Activated CD4-positive, alpha-beta T cell treated with anti-CD3 and anti-CD28 coated beads, Interleukin-2, amount 10 ng/mL, durations not matched to agents 7 days and 5 days (primary cell): ENCODE measurements at regions not wholly inside any gene's neighbourhood (a gene's known extent, or its start where the extent isn't known, plus 50 kb on each side); places are given as distances from the start of the nearest gene placed in this dataset.
"Not testable (repeated sequence)": the region's sequence is repeated elsewhere in the genome, so short reads cannot be mapped to it uniquely, and the experiment has no call there.

Experiments
- CTCF ChIA-PET: fragments of 350-600 bp; sonication (Branson Sonifier 250); formaldehyde crosslinking; loops from one replicate; lab custom pipeline; 2021; ENCODE audit warnings: antibody characterized with exemption; lab: Charles Lee
- POLR2A ChIA-PET: fragments of 350-600 bp; sonication (Branson Sonifier 250); formaldehyde crosslinking; loops from one replicate; lab custom pipeline; 2021; ENCODE audit warnings: antibody characterized with exemption; lab: Charles Lee
- DNase-seq: peaks from one replicate; pipeline ENCODE4 v3.0.0-alpha.2; 2020
- H3K27ac Mint-ChIP-seq: one replicate; pipeline ENCODE4 v1.8.0; 2021; ENCODE audit warnings: mild to moderate bottlenecking, moderate library complexity, mixed read lengths
- H3K27me3 Mint-ChIP-seq: one replicate; pipeline ENCODE4 v1.8.0; 2021; ENCODE audit warnings: mixed read lengths
- H3K36me3 Mint-ChIP-seq: one replicate; pipeline ENCODE4 v1.8.0; 2021; ENCODE audit warnings: low read depth, mixed read lengths
- H3K4me1 Mint-ChIP-seq: one replicate; pipeline ENCODE4 v1.8.0; 2021; ENCODE audit warnings: mixed read lengths
- H3K4me3 Mint-ChIP-seq: one replicate; pipeline ENCODE4 v1.8.0; 2021; ENCODE audit warnings: mild to moderate bottlenecking, moderate library complexity, mixed read lengths
- H3K9me3 Mint-ChIP-seq: one replicate; pipeline ENCODE4 v1.8.0; 2021; ENCODE audit warnings: mixed read lengths

DNA sequence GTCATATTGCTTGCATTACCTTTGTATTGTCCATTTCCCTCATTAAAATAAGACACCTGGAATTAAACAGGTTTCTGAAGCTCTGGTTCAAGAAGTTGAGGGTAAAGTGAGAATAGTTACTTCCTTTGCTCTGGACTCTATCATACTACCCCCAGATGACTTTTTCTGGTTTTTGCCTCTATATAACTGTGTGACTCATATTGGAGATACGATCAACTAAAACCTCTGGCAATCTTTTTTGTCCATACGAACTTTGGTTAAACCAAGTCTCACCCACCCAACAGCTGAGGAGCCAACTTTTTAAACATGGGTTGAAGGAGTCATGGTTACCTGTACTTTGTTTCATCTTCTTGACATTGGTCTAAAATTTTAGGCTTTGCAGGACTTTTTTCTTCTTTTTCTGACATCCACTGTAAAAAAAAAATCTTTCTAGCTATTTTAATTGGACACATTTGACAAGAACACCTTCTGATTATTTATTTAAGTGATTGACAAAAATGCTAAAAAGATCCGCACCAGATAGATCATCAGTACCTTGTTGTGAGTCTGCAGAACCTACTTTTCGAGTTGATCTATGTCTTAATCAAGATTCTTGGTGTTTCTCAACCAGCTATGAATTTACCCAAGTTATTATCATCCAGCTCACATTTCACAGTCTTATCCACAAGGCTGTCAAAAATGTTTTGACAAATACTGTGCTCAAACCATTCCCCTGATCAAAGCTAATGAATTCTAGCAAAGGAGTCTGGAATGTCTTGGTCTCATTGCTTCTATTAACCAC lies 166.0 kb downstream of the IPO8 start:
- Mint-ChIP-seq H3K36me3 (no peaks in the 10 kb centered on the region), H3K9me3 (no peaks in the 10 kb centered on the region), H3K4me1 (no peaks in the 10 kb centered on the region), H3K4me3 (no peak overlapping the region), H3K27ac (no peak overlapping the region), H3K27me3 (peaks cover 3% of the 10 kb centered on the region)
- POLR2A ChIA-PET: no interaction called here
- DNase-seq: no peak
- CTCF ChIA-PET: interaction anchor here (0.5 kb wide), 1 partner anchor 360 kb away, joined by 3 read pairs; no protein-coding TSS in a partner anchor

DNA sequence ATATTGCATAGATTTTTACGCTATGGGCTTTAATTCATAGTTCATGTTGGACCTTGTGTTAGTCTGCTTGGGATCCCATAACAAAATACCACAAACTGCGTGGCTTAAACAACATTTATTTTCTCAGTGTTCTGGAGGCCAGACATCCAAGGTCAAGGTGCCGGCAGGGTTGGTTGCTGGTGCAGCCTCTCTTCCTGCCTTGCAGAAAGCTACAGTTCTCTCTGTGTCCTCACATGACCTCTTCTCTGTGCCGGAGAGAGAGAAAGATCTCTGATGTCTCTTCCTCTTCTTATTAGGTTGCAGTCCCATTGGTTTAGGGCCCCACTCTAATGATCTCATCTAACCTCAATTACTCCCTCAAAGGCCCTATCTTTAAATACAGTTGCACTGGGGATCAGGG lies 170.5 kb downstream of the IPO8 start:
- ChIA-PET POLR2A (no interaction called here), CTCF (no interaction called here)
- H3K9me3 Mint-ChIP-seq: no peaks in the 10 kb centered on the region
- H3K4me3 Mint-ChIP-seq: no peak overlapping the region
- DNase-seq: no peak
- no peak overlapping the region for H3K27ac Mint-ChIP-seq
- no peaks in the 10 kb centered on the region for H3K4me1 Mint-ChIP-seq
- H3K27me3 Mint-ChIP-seq: peaks cover 3% of the 10 kb centered on the region
- no peaks in the 10 kb centered on the region for H3K36me3 Mint-ChIP-seq

GRCh38 chr12:30520285-30520684 lies 175.4 kb downstream of the IPO8 start:
- H3K9me3 Mint-ChIP-seq, H3K4me3 Mint-ChIP-seq, H3K36me3 Mint-ChIP-seq, DNase-seq, H3K4me1 Mint-ChIP-seq, H3K27ac Mint-ChIP-seq, CTCF ChIA-PET, H3K27me3 Mint-ChIP-seq, POLR2A ChIA-PET: not testable (repeated sequence)

DNA sequence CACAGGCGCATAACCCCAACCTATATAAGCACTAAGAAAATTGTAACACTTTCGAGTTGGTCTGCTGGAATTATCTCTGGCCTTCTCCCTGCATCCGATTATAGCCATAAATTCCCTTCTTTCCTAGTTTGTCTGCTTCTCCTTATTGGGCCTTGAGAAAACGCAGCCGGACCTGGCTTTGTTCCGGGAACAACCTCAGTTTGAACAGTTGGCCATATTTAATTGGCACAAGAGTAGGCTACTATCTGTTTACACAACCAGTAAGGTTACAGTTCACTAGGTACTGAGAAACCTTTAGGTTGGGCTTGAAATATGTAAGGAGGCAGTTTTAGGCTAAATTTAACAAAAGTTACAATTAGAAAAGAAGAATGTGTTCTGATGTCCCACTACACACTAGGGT lies 176.1 kb downstream of the IPO8 start:
- H3K9me3 Mint-ChIP-seq: no peaks in the 10 kb centered on the region
- no peak overlapping the region for H3K4me3 Mint-ChIP-seq
- H3K4me1 Mint-ChIP-seq: no peaks in the 10 kb centered on the region
- CTCF ChIA-PET: no interaction called here
- no peaks in the 10 kb centered on the region for H3K36me3 Mint-ChIP-seq
- H3K27ac Mint-ChIP-seq: no peak overlapping the region
- H3K27me3 Mint-ChIP-seq: no peaks in the 10 kb centered on the region
- POLR2A ChIA-PET: no interaction called here
- no peak for DNase-seq

- no peak for DNase-seq
- Mint-ChIP-seq H3K9me3 (no peaks in the 10 kb centered on the region), H3K27ac (no peak overlapping the region), H3K36me3 (no peaks in the 10 kb centered on the region), H3K27me3 (no peaks in the 10 kb centered on the region), H3K4me3 (no peak overlapping the region), H3K4me1 (no peaks in the 10 kb centered on the region)
- ChIA-PET CTCF (no interaction called here), POLR2A (no interaction called here)
These were observed 178.3 kb downstream of the IPO8 start for GRCh38 chr12:30517320-30517719.

GRCh38 chr12:30515351-30515750 lies 180.3 kb downstream of the IPO8 start:
- Mint-ChIP-seq H3K36me3 (no peaks in the 10 kb centered on the region), H3K4me3 (no peak overlapping the region), H3K27ac (no peak overlapping the region), H3K9me3 (no peaks in the 10 kb centered on the region), H3K27me3 (no peaks in the 10 kb centered on the region), H3K4me1 (no peaks in the 10 kb centered on the region)
- POLR2A ChIA-PET: no interaction called here
- DNase-seq: no peak
- CTCF ChIA-PET: no interaction called here

- ChIA-PET POLR2A (interaction anchor here (0.6 kb wide), 1 partner anchor 35 kb away, joined by 9 read pairs; no protein-coding TSS in a partner anchor), CTCF (no interaction called here)
- no peak overlapping the region for H3K27ac Mint-ChIP-seq
- no peaks in the 10 kb centered on the region for H3K9me3 Mint-ChIP-seq
- DNase-seq: no peak
- no peak overlapping the region for H3K4me3 Mint-ChIP-seq
- no peaks in the 10 kb centered on the region for H3K36me3 Mint-ChIP-seq
- H3K4me1 Mint-ChIP-seq: no peaks in the 10 kb centered on the region
- H3K27me3 Mint-ChIP-seq: no peaks in the 10 kb centered on the region
These were observed 181.0 kb downstream of the IPO8 start for GRCh38 chr12:30514666-30515065.

DNA sequence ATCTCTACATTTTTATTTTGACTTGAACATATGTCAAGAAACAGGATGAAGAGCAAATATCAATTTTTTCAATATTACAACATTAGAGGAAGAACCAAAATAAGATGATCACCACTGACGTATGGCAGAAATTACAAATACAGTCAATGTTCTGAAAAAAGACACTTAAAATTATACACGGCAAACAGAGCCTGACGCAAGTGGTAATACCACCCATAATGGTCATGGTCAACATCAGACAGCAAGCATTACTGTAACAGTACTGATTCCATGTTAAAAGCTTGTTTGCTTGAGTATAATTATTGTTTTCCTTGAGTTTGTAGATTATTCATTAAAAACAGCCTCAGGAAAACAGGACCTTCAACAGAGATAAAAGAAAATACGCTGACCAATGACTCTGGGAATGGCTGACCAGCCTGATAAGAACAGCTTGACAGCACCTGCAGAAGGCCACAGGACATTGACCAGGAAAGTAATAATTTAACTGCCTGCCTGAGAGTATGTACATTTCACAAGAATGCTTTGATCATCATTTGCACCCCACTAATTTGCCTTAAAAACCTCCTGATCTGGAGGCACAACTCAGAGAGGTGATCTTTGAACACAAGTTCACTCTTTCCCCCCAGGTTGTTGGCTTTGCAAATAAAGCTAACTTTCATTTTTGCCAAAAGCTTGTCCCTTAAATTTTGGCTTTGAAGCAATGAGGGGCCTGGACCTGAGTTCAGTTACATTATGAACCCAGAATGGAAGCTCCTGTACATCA lies 187.3 kb downstream of the IPO8 start:
- no peak overlapping the region for H3K27ac Mint-ChIP-seq
- no peak overlapping the region for H3K4me3 Mint-ChIP-seq
- no peaks in the 10 kb centered on the region for H3K9me3 Mint-ChIP-seq
- CTCF ChIA-PET: no interaction called here
- H3K4me1 Mint-ChIP-seq: no peaks in the 10 kb centered on the region
- H3K36me3 Mint-ChIP-seq: no peaks in the 10 kb centered on the region
- DNase-seq: no peak
- no peaks in the 10 kb centered on the region for H3K27me3 Mint-ChIP-seq
- POLR2A ChIA-PET: no interaction called here

- Mint-ChIP-seq H3K27me3 (no peaks in the 10 kb centered on the region), H3K4me3 (no peak overlapping the region), H3K4me1 (no peaks in the 10 kb centered on the region), H3K9me3 (no peaks in the 10 kb centered on the region), H3K27ac (no peak overlapping the region), H3K36me3 (no peaks in the 10 kb centered on the region)
- POLR2A ChIA-PET: no interaction called here
- CTCF ChIA-PET: no interaction called here
- no peak for DNase-seq
These were observed 188.1 kb downstream of the IPO8 start for GRCh38 chr12:30507576-30507975.

- CTCF ChIA-PET: no interaction called here
- no peak overlapping the region for H3K4me3 Mint-ChIP-seq
- H3K4me1 Mint-ChIP-seq: no peaks in the 10 kb centered on the region
- no peak overlapping the region for H3K27ac Mint-ChIP-seq
- POLR2A ChIA-PET: no interaction called here
- no peaks in the 10 kb centered on the region for H3K36me3 Mint-ChIP-seq
- DNase-seq: no peak
- H3K9me3 Mint-ChIP-seq: no peaks in the 10 kb centered on the region
- no peaks in the 10 kb centered on the region for H3K27me3 Mint-ChIP-seq
These were observed 189.3 kb downstream of the IPO8 start for GRCh38 chr12:30506411-30506810.

GRCh38 chr12:30501718-30502117 lies 194.0 kb downstream of the IPO8 start:
- Mint-ChIP-seq H3K9me3 (no peaks in the 10 kb centered on the region), H3K4me1 (no peaks in the 10 kb centered on the region)

DNA sequence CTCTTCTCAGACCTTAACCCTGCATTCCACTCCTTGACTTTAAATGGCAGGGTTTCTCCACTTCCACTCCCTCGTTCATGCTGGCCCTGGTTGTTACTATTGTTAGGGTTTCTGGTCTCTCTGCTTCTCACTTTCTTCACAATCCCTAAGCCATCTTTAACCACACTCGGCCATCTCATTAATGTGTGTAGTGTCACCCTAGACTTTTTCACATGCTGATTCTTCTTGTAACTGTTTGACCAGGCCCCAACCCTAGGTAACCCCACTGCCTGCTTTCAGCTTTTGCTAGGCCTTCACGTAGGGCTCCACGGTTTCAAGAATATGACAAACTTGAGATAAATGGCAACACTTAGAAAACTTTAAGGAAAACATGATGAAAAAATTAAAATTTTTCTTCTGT lies 195.1 kb downstream of the IPO8 start:
- ChIA-PET CTCF (interaction anchor here (0.6 kb wide), 1 partner anchor 558 kb away, joined by 3 read pairs; no protein-coding TSS in a partner anchor), POLR2A (no interaction called here)
- H3K27me3 Mint-ChIP-seq: no peaks in the 10 kb centered on the region
- no peak overlapping the region for H3K4me3 Mint-ChIP-seq
- H3K27ac Mint-ChIP-seq: no peak overlapping the region
- no peaks in the 10 kb centered on the region for H3K9me3 Mint-ChIP-seq
- no peaks in the 10 kb centered on the region for H3K36me3 Mint-ChIP-seq
- no peaks in the 10 kb centered on the region for H3K4me1 Mint-ChIP-seq
- DNase-seq: no peak

More at GRCh38 chr12:30501718-30502117, 194.0 kb downstream of the IPO8 start:
- no peak for DNase-seq
- ChIA-PET POLR2A (no interaction called here), CTCF (no interaction called here)
- Mint-ChIP-seq H3K4me3 (no peak overlapping the region), H3K27me3 (no peaks in the 10 kb centered on the region), H3K27ac (no peak overlapping the region), H3K36me3 (no peaks in the 10 kb centered on the region)

DNA sequence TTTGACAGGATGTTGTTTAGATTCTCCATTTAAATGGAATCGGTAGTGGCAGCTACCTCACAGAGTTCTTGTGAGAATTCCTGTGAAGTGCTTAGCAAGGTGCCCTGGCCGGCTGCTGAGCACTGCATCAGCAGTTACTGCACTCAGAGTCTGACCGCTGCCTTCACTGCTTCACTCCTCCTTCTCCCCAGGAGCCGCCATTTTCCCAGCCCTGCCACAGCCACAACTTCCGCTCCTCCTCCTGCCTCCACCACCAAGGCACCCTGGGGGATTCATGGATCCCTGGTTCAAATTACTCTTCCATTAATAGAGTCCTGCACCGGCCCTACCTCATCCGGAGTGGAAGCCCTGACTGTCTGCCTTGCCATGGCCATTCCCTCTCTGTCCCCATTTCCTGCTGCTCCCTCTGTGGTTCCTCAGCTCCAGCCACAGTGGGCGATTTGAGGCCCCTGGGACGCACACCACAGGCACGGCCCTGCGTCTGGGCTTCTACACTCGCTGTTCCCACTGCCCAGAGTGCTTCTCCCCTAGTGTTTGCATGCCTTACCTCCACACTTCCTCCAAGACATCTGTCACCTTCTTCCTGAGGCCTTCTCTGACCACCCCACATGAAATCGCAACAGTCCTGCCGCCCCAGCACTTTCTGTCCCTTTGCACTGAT lies 210.3 kb downstream of the IPO8 start:
- ChIA-PET CTCF (no interaction called here), POLR2A (interaction anchor here (0.6 kb wide), 1 partner anchor 67 kb away, joined by 3 read pairs; no protein-coding TSS in a partner anchor)
- H3K27me3 Mint-ChIP-seq: no peaks in the 10 kb centered on the region
- no peak overlapping the region for H3K27ac Mint-ChIP-seq
- no peaks in the 10 kb centered on the region for H3K36me3 Mint-ChIP-seq
- H3K4me3 Mint-ChIP-seq: no peak overlapping the region
- no peaks in the 10 kb centered on the region for H3K4me1 Mint-ChIP-seq
- no peaks in the 10 kb centered on the region for H3K9me3 Mint-ChIP-seq
- DNase-seq: no peak
